ENCODE measurements at regions not wholly inside any gene's neighbourhood (a gene's known extent, or its start where the extent isn't known, plus 50 kb on each side); places are given as distances from the start of the nearest gene placed in this dataset.
"Not testable (repeated sequence)": the region's sequence is repeated elsewhere in the genome, so short reads cannot be mapped to it uniquely, and the experiment has no call there.

- no peaks in the 10 kb centered on the region for H3K79me2 ChIP-seq (ENCODE audit: control insufficient read depth, insufficient read depth, low read length, poor library complexity)
- no peak overlapping the region for H2AK5ac ChIP-seq (ENCODE audit: low read length)
- no peak overlapping the region for H2AFZ ChIP-seq (ENCODE audit: insufficient read depth, low read length, poor library complexity)
- peak; percentile 14 to 66 for DNase-seq
- H3K23ac ChIP-seq (ENCODE audit: low read length): no peak overlapping the region
- H4K8ac ChIP-seq (ENCODE audit: low read depth, low read length): no peak overlapping the region
- H3K27ac ChIP-seq (ENCODE audit: low read depth, low read length): no peak overlapping the region
- H2BK120ac ChIP-seq (ENCODE audit: insufficient read depth, low read length, poor library complexity): no peak overlapping the region
- H3K4ac ChIP-seq (ENCODE audit: low read depth, low read length): no peak overlapping the region
- no peaks in the 10 kb centered on the region for H3K36me3 ChIP-seq (ENCODE audit: control insufficient read depth in 1 of 2, insufficient read depth in 2 of 2, low read length in 2 of 2)
- no peaks in the 10 kb centered on the region for H3K27me3 ChIP-seq (ENCODE audit: insufficient read depth, low read length)
- H3K4me2 ChIP-seq (ENCODE audit: low read length): no peak overlapping the region
- no peak overlapping the region for H4K12ac ChIP-seq (ENCODE audit: low read depth, low read length)
- no peak overlapping the region for H2BK5ac ChIP-seq (ENCODE audit: low read depth, low read length, poor library complexity)
- no peak overlapping the region for H3K4me3 ChIP-seq (ENCODE audit: low read depth, low read length)
- no peak overlapping the region for H3K18ac ChIP-seq (ENCODE audit: low read length)
- no peak overlapping the region for H3K14ac ChIP-seq (ENCODE audit: low read length)
- WGBS (ENCODE audit: extremely low coverage, insufficient coverage, insufficient read length): no CpG with 5 or more reads among the region's 3 CpGs
- no peak overlapping the region for H4K91ac ChIP-seq (ENCODE audit: low read depth, low read length)
- no peaks in the 10 kb centered on the region for H3K4me1 ChIP-seq (ENCODE audit: control insufficient read depth in 1 of 2, insufficient read depth in 2 of 2, low read length in 2 of 2)
- no peak overlapping the region for H2BK12ac ChIP-seq (ENCODE audit: low read length)
- no peaks in the 10 kb centered on the region for H3K79me1 ChIP-seq (ENCODE audit: low read length)
- H3K9ac ChIP-seq (ENCODE audit: low read length): no peak overlapping the region
- no peaks in the 10 kb centered on the region for H3K9me3 ChIP-seq (ENCODE audit: insufficient read depth, low read depth, low read length)
These were observed 126.5 kb upstream of the PAM start for GRCh38 chr5:102628441-102629175.

GRCh38 chr5:102629827-102630605 is 125.1 kb upstream of the PAM start:
- H3K79me2 ChIP-seq (ENCODE audit: control insufficient read depth, insufficient read depth, low read length, poor library complexity): no peaks in the 10 kb centered on the region
- H3K23ac ChIP-seq (ENCODE audit: low read length): peak overlapping the region; percentile 21
- H3K79me1 ChIP-seq (ENCODE audit: low read length): no peaks in the 10 kb centered on the region
- no peak overlapping the region for H3K4me3 ChIP-seq (ENCODE audit: low read depth, low read length)
- no peak for DNase-seq
- no peak overlapping the region for H4K12ac ChIP-seq (ENCODE audit: low read depth, low read length)
- H3K4me2 ChIP-seq (ENCODE audit: low read length): no peak overlapping the region
- no peak overlapping the region for H4K8ac ChIP-seq (ENCODE audit: low read depth, low read length)
- H2AK5ac ChIP-seq (ENCODE audit: low read length): no peak overlapping the region
- H3K27ac ChIP-seq (ENCODE audit: low read depth, low read length): no peak overlapping the region
- no peak overlapping the region for H3K14ac ChIP-seq (ENCODE audit: low read length)
- H3K36me3 ChIP-seq (ENCODE audit: control insufficient read depth in 1 of 2, insufficient read depth in 2 of 2, low read length in 2 of 2): no peaks in the 10 kb centered on the region
- no peak overlapping the region for H3K18ac ChIP-seq (ENCODE audit: low read length)
- no peak overlapping the region for H3K4ac ChIP-seq (ENCODE audit: low read depth, low read length)
- no peak overlapping the region for H2AFZ ChIP-seq (ENCODE audit: insufficient read depth, low read length, poor library complexity)
- H2BK120ac ChIP-seq (ENCODE audit: insufficient read depth, low read length, poor library complexity): no peak overlapping the region
- WGBS (ENCODE audit: extremely low coverage, insufficient coverage, insufficient read length): no CpG with 5 or more reads among the region's 4 CpGs
- H3K27me3 ChIP-seq (ENCODE audit: insufficient read depth, low read length): no peaks in the 10 kb centered on the region
- no peak overlapping the region for H2BK12ac ChIP-seq (ENCODE audit: low read length)
- no peak overlapping the region for H4K91ac ChIP-seq (ENCODE audit: low read depth, low read length)
- no peaks in the 10 kb centered on the region for H3K4me1 ChIP-seq (ENCODE audit: control insufficient read depth in 1 of 2, insufficient read depth in 2 of 2, low read length in 2 of 2)
- no peaks in the 10 kb centered on the region for H3K9me3 ChIP-seq (ENCODE audit: insufficient read depth, low read depth, low read length)
- no peak overlapping the region for H3K9ac ChIP-seq (ENCODE audit: low read length)
- H2BK5ac ChIP-seq (ENCODE audit: low read depth, low read length, poor library complexity): no peak overlapping the region

GRCh38 chr5:102635399-102635798 is 119.7 kb upstream of the PAM start:
- not testable (repeated sequence) for H3K4ac ChIP-seq (ENCODE audit: low read depth, low read length); H3K23ac ChIP-seq (ENCODE audit: low read length); H3K27ac ChIP-seq (ENCODE audit: low read depth, low read length); H3K79me1 ChIP-seq (ENCODE audit: low read length); H2BK5ac ChIP-seq (ENCODE audit: low read depth, low read length, poor library complexity); H3K27me3 ChIP-seq (ENCODE audit: insufficient read depth, low read length); H3K4me2 ChIP-seq (ENCODE audit: low read length); H3K9me3 ChIP-seq (ENCODE audit: insufficient read depth, low read depth, low read length); H4K12ac ChIP-seq (ENCODE audit: low read depth, low read length); H2AFZ ChIP-seq (ENCODE audit: insufficient read depth, low read length, poor library complexity); H2BK120ac ChIP-seq (ENCODE audit: insufficient read depth, low read length, poor library complexity); H4K91ac ChIP-seq (ENCODE audit: low read depth, low read length); H3K4me3 ChIP-seq (ENCODE audit: low read depth, low read length); H2AK5ac ChIP-seq (ENCODE audit: low read length); H3K18ac ChIP-seq (ENCODE audit: low read length); H3K9ac ChIP-seq (ENCODE audit: low read length); H4K8ac ChIP-seq (ENCODE audit: low read depth, low read length); H3K79me2 ChIP-seq (ENCODE audit: control insufficient read depth, insufficient read depth, low read length, poor library complexity); H3K14ac ChIP-seq (ENCODE audit: low read length); H3K36me3 ChIP-seq (ENCODE audit: control insufficient read depth in 1 of 2, insufficient read depth in 2 of 2, low read length in 2 of 2); H3K4me1 ChIP-seq (ENCODE audit: control insufficient read depth in 1 of 2, insufficient read depth in 2 of 2, low read length in 2 of 2); H2BK12ac ChIP-seq (ENCODE audit: low read length); DNase-seq
- WGBS (ENCODE audit: extremely low coverage, insufficient coverage, insufficient read length): no CpG with 5 or more reads among the region's 1 CpG

GRCh38 chr5:102638316-102638715 is 116.8 kb upstream of the PAM start:
- no peak overlapping the region for H2AK5ac ChIP-seq (ENCODE audit: low read length)
- no peak for DNase-seq
- no peak overlapping the region for H3K4me2 ChIP-seq (ENCODE audit: low read length)
- no peak overlapping the region for H3K9ac ChIP-seq (ENCODE audit: low read length)
- no peaks in the 10 kb centered on the region for H3K36me3 ChIP-seq (ENCODE audit: control insufficient read depth in 1 of 2, insufficient read depth in 2 of 2, low read length in 2 of 2)
- no peak overlapping the region for H3K14ac ChIP-seq (ENCODE audit: low read length)
- no peak overlapping the region for H3K23ac ChIP-seq (ENCODE audit: low read length)
- no peaks in the 10 kb centered on the region for H3K4me1 ChIP-seq (ENCODE audit: control insufficient read depth in 1 of 2, insufficient read depth in 2 of 2, low read length in 2 of 2)
- no peaks in the 10 kb centered on the region for H3K79me1 ChIP-seq (ENCODE audit: low read length)
- H3K18ac ChIP-seq (ENCODE audit: low read length): no peak overlapping the region
- no peak overlapping the region for H2BK5ac ChIP-seq (ENCODE audit: low read depth, low read length, poor library complexity)
- H4K91ac ChIP-seq (ENCODE audit: low read depth, low read length): no peak overlapping the region
- no peaks in the 10 kb centered on the region for H3K9me3 ChIP-seq (ENCODE audit: insufficient read depth, low read depth, low read length)
- no peaks in the 10 kb centered on the region for H3K27me3 ChIP-seq (ENCODE audit: insufficient read depth, low read length)
- H4K8ac ChIP-seq (ENCODE audit: low read depth, low read length): no peak overlapping the region
- H2AFZ ChIP-seq (ENCODE audit: insufficient read depth, low read length, poor library complexity): no peak overlapping the region
- H4K12ac ChIP-seq (ENCODE audit: low read depth, low read length): no peak overlapping the region
- no peak overlapping the region for H3K4me3 ChIP-seq (ENCODE audit: low read depth, low read length)
- WGBS (ENCODE audit: extremely low coverage, insufficient coverage, insufficient read length): no CpG with 5 or more reads among the region's 3 CpGs
- H3K27ac ChIP-seq (ENCODE audit: low read depth, low read length): no peak overlapping the region
- no peak overlapping the region for H2BK12ac ChIP-seq (ENCODE audit: low read length)
- no peak overlapping the region for H2BK120ac ChIP-seq (ENCODE audit: insufficient read depth, low read length, poor library complexity)
- no peaks in the 10 kb centered on the region for H3K79me2 ChIP-seq (ENCODE audit: control insufficient read depth, insufficient read depth, low read length, poor library complexity)
- H3K4ac ChIP-seq (ENCODE audit: low read depth, low read length): no peak overlapping the region

Data from trophoblast cell (in vitro differentiated cells and primary cell).